ENCODE measurements at regions not wholly inside any gene's neighbourhood (a gene's known extent, or its start where the extent isn't known, plus 50 kb on each side); places are given as distances from the start of the nearest gene placed in this dataset.

- TF ChIP-seq, protein P1, sequence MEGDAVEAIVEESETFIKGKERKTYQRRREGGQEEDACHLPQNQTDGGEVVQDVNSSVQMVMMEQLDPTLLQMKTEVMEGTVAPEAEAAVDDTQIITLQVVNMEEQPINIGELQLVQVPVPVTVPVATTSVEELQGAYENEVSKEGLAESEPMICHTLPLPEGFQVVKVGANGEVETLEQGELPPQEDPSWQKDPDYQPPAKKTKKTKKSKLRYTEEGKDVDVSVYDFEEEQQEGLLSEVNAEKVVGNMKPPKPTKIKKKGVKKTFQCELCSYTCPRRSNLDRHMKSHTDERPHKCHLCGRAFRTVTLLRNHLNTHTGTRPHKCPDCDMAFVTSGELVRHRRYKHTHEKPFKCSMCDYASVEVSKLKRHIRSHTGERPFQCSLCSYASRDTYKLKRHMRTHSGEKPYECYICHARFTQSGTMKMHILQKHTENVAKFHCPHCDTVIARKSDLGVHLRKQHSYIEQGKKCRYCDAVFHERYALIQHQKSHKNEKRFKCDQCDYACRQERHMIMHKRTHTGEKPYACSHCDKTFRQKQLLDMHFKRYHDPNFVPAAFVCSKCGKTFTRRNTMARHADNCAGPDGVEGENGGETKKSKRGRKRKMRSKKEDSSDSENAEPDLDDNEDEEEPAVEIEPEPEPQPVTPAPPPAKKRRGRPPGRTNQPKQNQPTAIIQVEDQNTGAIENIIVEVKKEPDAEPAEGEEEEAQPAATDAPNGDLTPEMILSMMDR (IDR thresholded peaks at IDR 0.05): no peak
- TF ChIP-seq SIN3A (IDR thresholded peaks at IDR 0.05; ENCODE audit: borderline replicate concordance, low read depth, low read length): no peak
- TF ChIP-seq RAD21 (IDR thresholded peaks at IDR 0.05; ENCODE audit: low read length): no peak
- TF ChIP-seq POLR2AphosphoS5 (IDR thresholded peaks at IDR 0.05; ENCODE audit: low read depth, low read length): no peak
- TF ChIP-seq, protein P2, sequence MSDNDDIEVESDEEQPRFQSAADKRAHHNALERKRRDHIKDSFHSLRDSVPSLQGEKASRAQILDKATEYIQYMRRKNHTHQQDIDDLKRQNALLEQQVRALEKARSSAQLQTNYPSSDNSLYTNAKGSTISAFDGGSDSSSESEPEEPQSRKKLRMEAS (IDR thresholded peaks at IDR 0.05; ENCODE audit: low read depth): no peak
- TF ChIP-seq EP300 (IDR thresholded peaks at IDR 0.05; ENCODE audit: borderline replicate concordance in 1 of 2, low read depth in 1 of 2, low read length in 1 of 2): no peak
- no peak for TF ChIP-seq RFX5 (IDR thresholded peaks at IDR 0.05; ENCODE audit: low read length)
- no peak for TF ChIP-seq ZBTB33 (IDR thresholded peaks at IDR 0.05; ENCODE audit: borderline replicate concordance, low read depth)
- TF ChIP-seq CHD2 (IDR thresholded peaks at IDR 0.05; ENCODE audit: low read length, partially characterized antibody): no peak
Observed at GRCh38 chr11:109241988-109242536, 179.9 kb upstream of the C11orf87 start.

All from SK-N-SH (cell line).